Activated CD4-positive, alpha-beta T cell treated with anti-CD3 and anti-CD28 coated beads for 24 hours (primary cell): ENCODE measurements at regions not wholly inside any gene's neighbourhood (a gene's known extent, or its start where the extent isn't known, plus 50 kb on each side); places are given as distances from the start of the nearest gene placed in this dataset.

ENCODE experiments used
- DNase-seq, 2 donors: peaks; one replicate each; pipeline ENCODE4 v3.0.0-alpha.2; 2020; ENCODE audit warnings: low read depth in 2 of 2

DNA sequence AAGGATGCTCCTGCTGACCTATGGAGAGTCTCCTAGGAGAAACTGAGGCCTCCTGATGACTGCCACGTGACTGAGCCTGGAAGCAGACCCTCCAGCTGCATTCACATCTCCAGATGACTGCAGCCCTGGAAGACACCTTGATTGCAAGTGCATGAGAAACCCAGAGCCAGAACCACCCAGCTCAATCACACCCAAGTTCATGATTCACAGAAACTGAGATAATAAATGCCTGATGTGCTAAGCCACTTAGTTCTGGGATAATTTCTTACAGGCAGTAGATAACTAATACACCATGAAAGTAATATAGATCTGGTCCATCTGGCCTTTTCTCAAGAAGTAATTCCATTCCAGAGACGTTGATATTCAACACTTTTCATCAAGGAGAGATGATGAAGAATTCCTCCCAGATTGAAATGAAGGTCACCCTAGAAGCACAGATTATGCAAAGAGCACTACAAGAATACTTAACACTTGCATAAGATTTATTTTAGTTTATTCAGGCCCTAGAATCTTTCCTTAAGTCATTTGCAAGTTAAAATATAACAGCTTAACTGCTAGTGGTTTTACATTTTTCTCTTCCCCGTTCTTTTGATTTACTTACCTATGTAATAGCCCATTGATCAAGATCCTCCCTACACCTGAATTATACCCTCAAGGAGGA lies 208.2 kb upstream of the INHBA start:
- no peak for DNase-seq

DNA sequence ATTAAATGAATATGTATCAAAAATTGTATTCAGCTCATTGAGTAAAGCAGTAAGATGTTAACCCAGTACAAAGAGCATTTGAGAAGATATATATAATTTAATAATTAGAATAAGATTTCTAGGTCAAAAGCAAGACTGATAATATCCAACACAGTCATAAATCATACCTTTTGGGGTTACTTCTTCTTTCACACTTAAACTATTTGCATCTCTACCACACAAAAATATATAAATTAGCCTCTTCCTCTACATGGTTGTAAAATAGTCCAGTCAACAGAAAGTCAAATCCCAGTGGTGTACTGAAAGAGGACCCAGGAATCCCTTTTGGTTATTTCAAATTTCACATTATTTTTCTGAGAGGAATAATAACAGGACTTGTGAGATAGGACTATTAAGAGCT lies 204.6 kb upstream of the INHBA start:
- DNase-seq = no peak

DNA sequence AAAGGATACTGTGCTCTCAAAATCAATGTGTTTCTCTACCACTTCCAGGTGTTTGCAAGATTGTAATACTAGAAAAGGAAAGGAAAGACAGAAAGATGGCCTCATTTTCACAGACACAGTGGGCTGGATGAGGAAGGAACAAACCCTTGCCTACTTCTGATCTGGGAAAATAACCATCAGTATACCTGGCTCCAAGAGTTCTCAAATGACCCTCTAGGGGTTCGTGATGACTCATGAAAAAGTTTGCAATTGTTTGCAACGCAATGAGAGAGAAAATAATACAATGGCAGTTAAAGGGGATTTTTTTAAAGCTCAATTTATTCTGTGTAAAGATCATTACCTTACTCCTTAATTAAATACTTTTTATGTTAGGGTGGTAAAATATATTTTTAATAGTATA lies 197.6 kb upstream of the INHBA start:
- no peak for DNase-seq

DNA sequence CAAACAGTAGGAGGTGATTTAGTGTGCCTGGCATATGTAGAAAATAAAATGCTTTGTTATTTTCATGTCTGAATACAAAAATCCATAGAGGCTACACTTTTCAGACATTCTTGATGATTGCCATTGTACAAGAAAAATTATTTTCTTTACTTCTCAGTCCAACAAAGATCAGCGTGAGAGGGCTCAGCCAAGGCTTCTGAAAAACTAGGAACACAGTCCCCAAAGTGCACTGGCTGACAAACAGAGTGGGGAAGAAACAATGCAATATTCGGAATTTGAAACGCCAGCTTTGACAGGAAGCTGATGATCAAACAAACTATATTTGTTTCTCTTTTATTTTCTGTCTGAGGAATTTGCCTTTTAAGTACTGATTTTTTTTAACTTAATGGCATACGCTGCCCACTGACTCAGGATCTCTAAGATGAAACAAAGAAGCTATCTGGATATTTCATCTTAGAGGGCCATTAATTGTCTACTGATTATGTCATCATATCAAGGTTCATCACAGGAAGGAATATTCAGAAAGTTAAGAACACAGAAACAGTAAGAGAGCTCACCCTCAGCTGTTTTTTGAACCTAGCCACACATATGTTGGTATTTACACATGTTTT lies 197.0 kb upstream of the INHBA start:
- DNase-seq = no peak

DNA sequence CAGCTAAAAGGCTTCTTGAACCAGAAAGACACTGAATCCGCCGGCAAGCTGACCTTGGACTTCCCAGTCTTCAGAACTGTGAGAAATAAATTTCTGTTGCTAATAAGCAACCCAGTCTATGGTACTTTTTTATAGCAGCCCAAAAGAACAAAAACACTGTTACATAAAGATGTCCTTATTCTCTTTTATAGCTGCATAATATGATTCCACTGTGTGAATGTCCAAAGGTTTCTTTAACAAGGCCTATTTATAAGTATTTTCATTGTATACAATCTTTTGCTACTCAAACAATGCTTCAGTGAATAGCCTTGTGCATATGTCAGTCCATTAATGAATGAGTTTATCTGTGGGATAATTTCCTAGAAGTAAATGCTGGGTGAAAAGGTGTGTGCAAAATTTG lies 190.8 kb upstream of the INHBA start:
- no peak for DNase-seq

DNA sequence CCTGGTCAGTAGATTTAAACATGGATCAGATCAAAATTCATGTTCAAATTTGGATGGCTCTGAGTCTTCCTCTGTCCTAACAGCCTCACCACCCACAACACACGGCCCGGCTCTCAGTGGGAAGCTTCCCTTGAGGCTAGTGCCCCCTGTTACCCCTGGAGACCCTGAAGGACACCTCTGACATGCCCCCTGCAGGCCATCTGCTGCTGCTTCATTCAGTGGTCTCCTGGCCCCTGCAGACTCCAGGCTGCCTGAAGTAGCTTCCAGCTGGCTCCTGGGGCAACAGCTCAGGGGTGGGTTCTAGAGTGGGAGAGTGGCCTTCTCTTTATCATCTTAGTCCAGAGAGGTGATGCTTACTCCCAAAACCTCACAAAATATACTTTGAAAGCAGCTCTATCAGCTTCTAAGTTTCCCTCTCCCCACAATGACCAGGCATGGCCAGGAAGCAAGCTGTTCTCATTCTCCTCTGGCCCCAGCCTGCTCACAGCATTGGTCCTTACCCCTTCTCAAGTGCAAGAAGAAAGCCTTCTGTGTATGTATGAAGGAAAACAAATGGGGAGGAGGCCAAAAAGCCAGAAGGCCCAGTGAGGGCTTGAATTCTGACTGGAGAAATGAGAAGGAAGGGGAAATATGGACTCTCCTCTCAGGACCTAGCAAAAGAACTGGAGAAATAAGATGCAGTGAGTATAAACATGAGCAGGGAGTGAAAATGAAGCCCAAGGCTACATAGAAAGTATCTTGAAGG lies 189.6 kb upstream of the INHBA start:
- no peak for DNase-seq

DNA sequence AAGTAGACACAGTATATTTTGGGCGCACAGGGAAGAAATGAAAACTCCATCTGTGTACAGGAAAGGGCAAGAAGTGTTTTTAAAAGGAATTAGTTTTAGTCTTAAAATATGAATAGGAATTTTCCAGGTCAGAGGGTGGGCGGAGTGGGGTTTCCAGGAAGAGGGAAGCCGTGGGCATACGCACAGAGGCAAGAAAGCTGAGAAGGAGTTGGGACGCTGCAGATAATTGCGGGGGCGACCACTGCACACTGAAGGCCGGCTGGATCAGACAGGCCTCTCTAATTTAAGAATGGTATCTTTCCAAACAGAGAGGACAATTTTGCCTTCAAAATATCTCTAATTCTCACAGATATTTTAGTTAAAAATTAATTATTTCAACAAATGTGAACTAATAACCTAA lies 189.1 kb upstream of the INHBA start:
- DNase-seq = no peak

DNA sequence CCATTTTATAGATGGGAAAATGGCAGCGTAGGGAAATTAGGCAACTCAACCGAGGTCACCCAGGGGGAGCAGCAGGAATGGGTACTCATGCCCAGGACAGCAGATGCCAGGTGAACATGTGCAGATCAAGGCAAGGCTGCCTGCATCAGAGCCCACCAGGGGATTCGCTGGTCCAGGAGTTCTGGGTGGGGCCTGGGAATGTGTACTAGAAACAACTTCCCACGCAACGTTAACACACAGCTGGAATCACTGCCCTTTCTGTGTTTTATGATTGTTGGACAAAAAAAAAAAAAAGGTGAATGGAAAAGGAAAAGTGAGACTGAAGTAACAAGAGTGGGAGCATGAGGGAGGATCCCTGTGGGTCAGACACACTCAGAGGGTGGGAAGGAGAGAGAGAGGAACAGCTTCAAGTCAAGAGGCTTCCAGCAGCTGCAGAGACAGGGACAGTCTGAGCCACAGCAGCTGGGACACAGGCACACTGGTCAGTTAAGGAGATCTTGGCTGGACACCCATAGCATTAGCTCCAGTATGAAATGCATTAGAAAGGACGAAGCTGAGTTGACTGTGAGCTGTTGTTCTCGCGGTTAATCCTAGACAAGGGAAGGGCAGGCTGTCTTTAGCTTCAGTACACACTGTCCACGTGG lies 187.9 kb upstream of the INHBA start:
- DNase-seq = no peak

DNA sequence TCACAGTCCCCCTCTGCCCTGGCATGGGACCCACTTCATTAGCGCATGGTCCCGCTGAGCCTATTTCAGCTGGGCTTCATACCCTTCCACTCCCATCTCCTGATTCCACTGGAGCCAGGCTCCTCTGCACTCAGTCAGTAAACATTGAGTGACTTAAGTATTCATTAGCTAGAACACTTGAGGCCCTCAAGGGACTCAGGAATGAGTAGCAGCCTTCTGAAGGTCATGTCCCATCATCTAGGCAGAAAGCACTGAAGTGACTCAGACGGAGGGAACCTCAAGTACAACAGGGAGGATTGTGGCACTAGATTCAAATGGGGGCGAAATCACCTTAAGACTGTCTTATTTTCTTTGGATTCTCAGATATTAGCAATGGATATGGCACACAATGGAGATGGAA lies 186.6 kb upstream of the INHBA start:
- DNase-seq = no peak

DNA sequence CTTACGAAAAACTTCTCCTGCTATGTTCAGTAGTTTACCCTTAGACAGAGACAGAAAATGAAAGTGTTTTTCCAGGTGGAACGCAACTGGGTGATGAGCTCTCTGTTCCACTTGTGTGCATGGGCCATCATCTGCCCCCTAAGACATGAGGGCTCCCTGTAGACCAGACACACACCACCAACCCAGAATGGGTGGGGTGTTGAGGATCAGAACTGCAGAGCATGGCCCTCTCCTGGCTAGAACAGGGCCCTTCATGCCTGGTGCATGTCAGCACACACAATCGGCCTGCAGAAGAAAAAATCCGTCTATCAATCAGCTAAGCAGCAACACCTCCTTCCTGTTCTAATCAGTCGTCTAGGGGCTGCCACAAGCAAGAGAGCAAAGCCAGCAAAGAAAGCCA lies 186.2 kb upstream of the INHBA start:
- no peak for DNase-seq

DNA sequence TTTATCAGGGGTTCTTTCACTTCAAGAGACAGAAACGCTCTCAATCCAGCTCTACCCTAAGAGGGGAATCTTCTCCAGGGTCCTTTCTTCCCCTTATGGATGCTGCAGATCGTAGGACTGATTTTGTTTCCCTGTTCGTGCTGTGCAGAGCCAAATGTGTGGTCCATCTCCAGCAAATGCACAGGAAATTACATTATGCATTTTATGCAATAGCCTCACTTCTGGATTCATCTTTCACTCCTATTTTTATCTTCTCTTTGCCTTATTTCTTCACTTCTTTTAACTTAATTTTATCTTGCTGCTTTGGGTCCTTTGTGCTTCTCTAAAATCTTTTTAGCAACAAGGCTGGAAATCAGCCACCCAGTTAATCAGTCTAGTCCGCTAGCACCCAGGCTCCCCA lies 184.5 kb upstream of the INHBA start:
- DNase-seq = no peak

DNA sequence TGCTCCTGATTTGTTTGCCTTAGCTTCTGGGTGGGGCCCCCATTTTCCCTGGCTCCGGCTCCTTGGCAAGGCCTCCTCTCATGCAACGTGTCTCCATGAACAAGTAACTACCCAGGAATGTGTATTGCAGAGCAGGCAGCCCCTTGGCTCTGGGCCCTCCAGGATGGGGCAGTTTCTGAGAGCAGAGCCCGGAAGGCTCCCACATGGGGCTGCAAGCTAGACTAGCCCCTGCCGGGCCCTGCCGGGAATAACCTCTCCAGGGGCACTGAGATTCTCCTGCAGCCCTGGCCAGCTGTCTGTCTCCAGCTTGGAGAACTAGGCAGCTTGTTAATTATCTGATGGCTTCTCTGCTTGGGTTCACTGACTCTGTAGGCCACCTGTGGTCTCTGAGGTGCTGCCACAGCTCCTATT lies 184.0 kb upstream of the INHBA start:
- no peak for DNase-seq

DNA sequence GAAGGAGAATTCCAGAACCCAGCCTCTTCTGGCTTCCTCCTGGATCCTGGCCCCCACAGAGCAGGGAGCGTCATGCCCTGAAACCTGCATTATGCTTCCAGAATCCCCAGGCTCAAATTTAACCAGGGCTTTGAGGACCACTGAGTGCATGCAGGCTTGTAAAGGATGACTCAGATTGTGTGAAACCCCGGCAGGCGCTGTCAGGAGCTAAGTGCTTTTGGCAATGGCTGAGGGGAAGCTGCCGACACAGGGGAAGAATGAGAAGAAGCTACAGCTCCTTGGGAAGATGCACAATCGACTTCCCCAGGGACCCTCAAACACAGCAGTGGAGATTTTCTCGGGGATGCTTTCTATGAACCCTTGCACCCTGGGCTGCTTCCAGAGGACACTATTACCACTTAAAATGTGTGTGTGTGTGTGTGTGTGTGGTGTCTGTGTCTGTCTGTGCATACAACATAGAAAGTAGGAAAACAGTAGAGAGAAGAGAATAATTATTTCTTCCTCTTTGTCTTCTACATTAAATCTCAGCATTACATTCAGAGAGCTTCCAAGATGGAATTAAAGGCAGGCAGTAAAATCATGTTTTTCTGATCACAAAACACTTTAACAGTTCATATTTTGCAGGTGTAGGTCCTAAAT lies 183.5 kb upstream of the INHBA start:
- no peak for DNase-seq

DNA sequence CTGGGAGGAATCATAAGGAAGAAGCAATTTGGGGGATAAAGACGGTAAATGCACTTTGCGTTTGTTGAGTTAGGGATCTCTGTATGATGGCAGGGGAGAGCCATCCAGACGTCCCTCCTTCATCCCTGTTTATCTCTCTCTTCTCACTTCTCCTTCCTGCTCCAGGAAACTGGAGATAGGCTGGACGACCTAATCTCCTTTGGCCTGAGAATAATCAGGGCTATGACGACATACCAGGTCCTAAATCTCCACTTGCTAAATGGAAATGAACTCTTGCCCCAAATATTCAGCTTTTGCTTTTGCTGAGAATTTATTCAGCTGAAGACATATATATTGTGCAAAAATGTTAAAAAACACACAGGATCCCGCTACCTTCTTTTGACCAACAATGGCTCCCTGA lies 182.9 kb upstream of the INHBA start:
- no peak for DNase-seq

DNA sequence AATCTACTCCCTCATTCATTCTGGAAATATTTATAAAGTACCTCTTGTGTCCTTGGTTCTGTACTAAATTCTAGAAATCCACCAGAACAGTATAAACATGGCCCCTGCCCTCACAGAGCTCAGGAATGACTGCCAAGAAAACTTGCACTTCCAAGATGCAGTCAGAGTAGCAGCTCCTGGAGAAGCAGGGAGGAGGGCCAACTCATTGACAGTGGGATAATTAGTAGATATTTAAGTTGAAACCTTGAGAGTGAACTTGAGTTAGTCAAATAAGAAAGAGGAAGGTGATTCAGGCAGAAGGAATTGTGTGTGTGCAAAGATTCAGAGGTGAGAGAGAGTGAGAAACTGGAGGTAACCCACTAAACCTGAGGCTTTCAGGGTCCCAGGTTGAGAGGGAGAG lies 182.2 kb upstream of the INHBA start:
- no peak for DNase-seq

DNA sequence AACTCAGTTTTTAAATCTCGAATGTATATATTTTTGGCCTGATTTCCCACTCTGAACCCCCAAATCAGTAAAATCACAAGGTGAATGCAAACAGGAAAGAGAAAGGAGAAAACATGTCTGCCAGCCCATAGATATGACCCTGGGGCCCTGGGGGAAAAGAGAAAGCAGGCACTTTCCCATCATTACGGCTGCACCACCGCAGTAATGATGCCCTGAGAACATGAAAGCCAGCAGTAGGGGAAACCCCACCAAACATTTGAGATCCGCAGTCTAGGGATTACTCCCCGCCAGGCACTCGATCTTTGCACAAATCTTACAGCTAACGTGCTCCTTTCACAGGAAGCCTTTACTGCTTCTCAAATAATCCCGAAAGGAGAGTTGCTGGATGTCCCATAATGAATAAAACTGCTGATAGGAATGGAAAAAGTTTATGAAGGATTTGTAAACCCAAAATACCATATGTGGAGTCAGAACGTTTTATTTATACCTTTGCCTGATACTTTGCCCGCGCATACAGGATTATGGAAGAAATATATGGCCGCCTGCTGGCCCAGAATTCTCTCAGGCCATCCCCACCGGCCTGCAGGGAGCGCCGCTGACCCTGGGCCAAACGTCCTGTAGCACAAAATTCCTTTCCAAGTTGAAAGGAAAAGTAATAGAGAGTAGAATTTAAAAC lies 180.0 kb upstream of the INHBA start:
- DNase-seq = no peak

DNA sequence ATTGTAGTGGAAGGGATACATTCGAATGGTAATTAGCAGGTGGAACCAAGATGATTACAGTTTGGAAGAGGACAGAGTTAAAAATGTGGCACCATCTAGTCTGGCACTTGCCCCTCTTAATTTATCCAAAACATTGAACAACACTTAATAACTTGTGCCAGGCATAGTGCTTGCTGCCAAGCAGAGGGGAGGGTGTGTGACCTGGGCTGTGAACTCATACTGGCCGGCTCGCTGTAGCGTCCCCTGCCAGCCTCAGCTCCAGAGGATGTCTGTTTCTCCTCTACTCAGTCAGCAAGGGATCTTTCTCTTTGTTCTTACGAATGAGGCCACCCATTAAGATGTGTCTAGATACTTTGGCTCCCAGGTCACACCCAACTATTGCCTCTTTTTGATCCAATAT lies 179.4 kb upstream of the INHBA start:
- no peak for DNase-seq

DNA sequence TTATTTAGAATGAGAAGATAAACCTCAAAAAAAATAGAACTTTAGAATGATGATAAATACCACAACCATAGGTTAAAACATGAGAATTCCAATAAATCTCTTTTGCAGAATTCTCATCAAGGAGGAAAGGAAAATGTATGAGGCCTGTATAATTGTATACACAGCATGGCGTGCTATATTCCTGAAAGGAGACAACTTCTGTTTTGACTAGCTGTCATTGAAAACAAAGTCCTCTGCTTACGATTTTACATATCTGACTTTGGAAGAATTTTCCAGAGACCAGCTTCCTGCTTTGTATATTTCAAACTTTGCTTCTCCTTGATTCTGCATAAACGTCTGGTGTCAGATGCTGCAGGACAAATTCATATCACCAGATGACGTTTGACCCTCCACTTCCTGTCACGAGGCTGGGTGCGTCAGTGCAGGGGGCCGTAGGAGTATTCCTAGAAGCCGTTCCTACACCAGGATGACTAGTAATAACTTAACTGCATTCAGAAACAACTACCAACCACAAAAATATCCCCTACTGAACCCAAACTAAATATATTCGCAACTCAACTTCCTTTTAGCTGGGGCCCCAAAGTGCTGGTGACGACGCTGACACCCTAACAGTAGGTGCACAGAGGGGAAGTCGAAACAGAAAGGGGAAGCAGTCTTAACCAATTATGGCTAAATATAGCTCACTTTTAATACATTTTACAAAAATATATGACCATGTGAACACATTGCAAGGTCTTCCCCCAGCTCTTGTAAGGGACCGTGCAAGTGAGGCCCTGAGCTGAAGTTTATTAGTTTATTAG lies 178.6 kb upstream of the INHBA start:
- DNase-seq = peak; percentile 56 to 63

DNA sequence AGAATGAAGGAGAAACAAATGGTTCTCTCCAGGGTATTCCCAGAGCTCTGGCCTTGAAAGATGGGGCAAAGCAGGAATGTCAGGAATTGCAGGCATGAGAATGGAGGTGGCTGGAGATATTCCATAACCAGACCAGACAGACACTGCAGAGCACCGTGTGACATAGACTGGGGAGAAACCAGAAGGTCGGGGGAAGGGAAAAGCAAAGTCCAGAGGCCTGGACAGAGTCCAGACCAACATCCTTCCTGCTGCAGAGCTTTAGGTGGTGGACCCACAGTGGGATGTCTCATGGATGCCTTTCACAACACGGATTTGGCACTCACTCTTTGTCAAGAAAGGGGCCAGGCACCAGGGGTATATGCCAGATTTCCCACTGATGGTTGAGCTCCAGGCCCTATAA lies 177.2 kb upstream of the INHBA start:
- DNase-seq = no peak

DNA sequence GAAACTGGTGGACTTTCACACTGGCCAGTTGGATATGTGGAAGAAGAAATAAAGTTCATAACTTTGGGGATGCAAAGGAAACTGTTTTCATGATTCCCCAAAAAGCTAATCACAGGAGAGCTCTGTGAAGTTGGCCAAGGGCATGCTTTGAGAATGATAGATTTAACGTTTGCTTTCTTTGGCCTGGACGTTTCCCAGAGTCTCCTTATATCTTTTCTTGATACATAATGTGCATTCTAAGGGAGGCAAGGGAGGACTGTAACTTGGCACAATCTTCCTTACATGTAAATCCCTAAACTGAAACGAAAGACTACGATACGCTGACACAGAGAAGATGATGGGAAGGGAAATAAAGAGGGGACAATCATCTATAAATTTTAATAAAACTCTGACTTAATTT lies 176.5 kb upstream of the INHBA start:
- no peak for DNase-seq
